ENCODE measurements at regions not wholly inside any gene's neighbourhood (a gene's known extent, or its start where the extent isn't known, plus 50 kb on each side); places are given as distances from the start of the nearest gene placed in this dataset.

GRCh38 chr6:133673056-133673455, 215.9 kb upstream of the TCF21 start:
- Histone ChIP-seq H3K27me3 (ENCODE audit: control insufficient read depth in 1 of 2, insufficient read depth in 2 of 2, low read length in 2 of 2) (no peaks in the 10 kb centered on the region; a peak in 1 of 5 replicates), H3K79me2 (ENCODE audit: insufficient read depth, low read length) (no peaks in the 10 kb centered on the region), H3K4me3 (replicated peaks in 1 of 3; ENCODE audit: insufficient read depth in 1 of 3, low read depth in 2 of 3, low read length in 3 of 3) (no peak overlapping the region), H3K9me3 (ENCODE audit: low read length) (no peaks in the 10 kb centered on the region), H3K4me2 (ENCODE audit: low read depth, low read length) (no peak overlapping the region), H4K20me1 (ENCODE audit: insufficient read depth, low read length) (no peaks in the 10 kb centered on the region), H3K9ac (ENCODE audit: insufficient read depth, low read depth, low read length) (no peak overlapping the region), H3K27ac (ENCODE audit: extremely low read length, insufficient read depth, low read length) (no peak overlapping the region), H3K36me3 (replicated peaks in 1 of 2; ENCODE audit: control insufficient read depth in 1 of 2, insufficient read depth in 2 of 2, low read length in 2 of 2) (no peaks in the 10 kb centered on the region), H3K4me1 (ENCODE audit: insufficient read depth, low read length) (no peaks in the 10 kb centered on the region), H2AFZ (ENCODE audit: low read length) (no peak overlapping the region)
- ATAC-seq (no peak), FAIRE-seq (no peak), DNase-seq (ENCODE audit: low spot score) (no peak)
- in situ Hi-C loops (cut with HindIII; ENCODE audit: extremely low pct_ligation_motif_present, low pct_unique_long_range_greater_than_20kb), result no loop called here
- 24% methylated on average over 3 of the region's 3 CpGs for WGBS (ENCODE audit: low lambda C conversion rate)
- no TSS peak for BruUV-seq (replicated peaks)
- ChIA-PET POLR2A (no interaction called here), CTCF (ENCODE audit: low intra/inter-chr PET ratio, low total read pairs) (no interaction called here)
- intact Hi-C loops (cut with micrococcal nuclease; ENCODE audit: unreplicated experiment), result no loop called here
- TF ChIP-seq, protein P1, sequence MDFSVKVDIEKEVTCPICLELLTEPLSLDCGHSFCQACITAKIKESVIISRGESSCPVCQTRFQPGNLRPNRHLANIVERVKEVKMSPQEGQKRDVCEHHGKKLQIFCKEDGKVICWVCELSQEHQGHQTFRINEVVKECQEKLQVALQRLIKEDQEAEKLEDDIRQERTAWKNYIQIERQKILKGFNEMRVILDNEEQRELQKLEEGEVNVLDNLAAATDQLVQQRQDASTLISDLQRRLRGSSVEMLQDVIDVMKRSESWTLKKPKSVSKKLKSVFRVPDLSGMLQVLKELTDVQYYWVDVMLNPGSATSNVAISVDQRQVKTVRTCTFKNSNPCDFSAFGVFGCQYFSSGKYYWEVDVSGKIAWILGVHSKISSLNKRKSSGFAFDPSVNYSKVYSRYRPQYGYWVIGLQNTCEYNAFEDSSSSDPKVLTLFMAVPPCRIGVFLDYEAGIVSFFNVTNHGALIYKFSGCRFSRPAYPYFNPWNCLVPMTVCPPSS (IDR thresholded peaks at IDR 0.05), result no peak
- TF ChIP-seq REL (CRISPR knock-in tag; conservative IDR thresholded peaks at IDR 0.05) (no peak), ZNF20 (CRISPR knock-in tag; IDR thresholded peaks at IDR 0.05) (no peak)

DNA sequence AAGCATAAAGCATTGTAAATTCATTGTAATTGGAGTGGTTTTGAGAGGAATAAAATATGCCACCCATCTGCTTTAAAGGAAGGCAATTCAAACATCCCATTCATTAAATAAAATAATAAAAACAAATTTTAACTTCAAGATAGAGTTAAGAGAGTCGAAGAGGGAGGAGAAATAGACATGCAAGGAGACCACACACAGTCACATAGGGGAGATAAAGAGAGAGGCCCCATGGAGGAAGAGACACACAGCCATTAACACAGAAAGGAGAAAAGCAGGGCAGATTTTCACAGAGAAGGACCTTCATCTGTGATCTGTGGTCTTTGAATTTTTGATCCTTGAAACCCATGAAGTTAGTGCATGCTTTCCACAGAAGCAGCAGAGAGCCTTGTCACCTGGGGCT, 214.3 kb upstream of the TCF21 start:
- no peak overlapping the region for H2AFZ ChIP-seq (ENCODE audit: low read length)
- H3K9me3 ChIP-seq (ENCODE audit: low read length), result no peaks in the 10 kb centered on the region
- ChIA-PET POLR2A (no interaction called here), CTCF (ENCODE audit: low intra/inter-chr PET ratio, low total read pairs) (no interaction called here)
- no TSS peak for BruUV-seq (replicated peaks)
- no peak for ATAC-seq
- no peak for DNase-seq (ENCODE audit: low spot score)
- FAIRE-seq, result no peak
- H3K36me3 ChIP-seq (replicated peaks in 1 of 2; ENCODE audit: control insufficient read depth in 1 of 2, insufficient read depth in 2 of 2, low read length in 2 of 2), result no peaks in the 10 kb centered on the region
- WGBS (ENCODE audit: low lambda C conversion rate), result 0% methylated on average over 1 of the region's 1 CpG
- H3K27me3 ChIP-seq (ENCODE audit: control insufficient read depth in 1 of 2, insufficient read depth in 2 of 2, low read length in 2 of 2), result no peaks in the 10 kb centered on the region; a peak in 1 of 5 replicates
- no peaks in the 10 kb centered on the region for H3K79me2 ChIP-seq (ENCODE audit: insufficient read depth, low read length)
- H3K9ac ChIP-seq (ENCODE audit: insufficient read depth, low read depth, low read length), result no peak overlapping the region
- H3K4me1 ChIP-seq (ENCODE audit: insufficient read depth, low read length), result no peaks in the 10 kb centered on the region
- H3K4me2 ChIP-seq (ENCODE audit: low read depth, low read length), result no peak overlapping the region
- in situ Hi-C loops (cut with HindIII; ENCODE audit: extremely low pct_ligation_motif_present, low pct_unique_long_range_greater_than_20kb), result no loop called here
- H3K27ac ChIP-seq (ENCODE audit: extremely low read length, insufficient read depth, low read length), result no peak overlapping the region
- intact Hi-C loops (cut with micrococcal nuclease; ENCODE audit: unreplicated experiment), result no loop called here
- no peak overlapping the region for H3K4me3 ChIP-seq (replicated peaks in 1 of 3; ENCODE audit: insufficient read depth in 1 of 3, low read depth in 2 of 3, low read length in 3 of 3)
- H4K20me1 ChIP-seq (ENCODE audit: insufficient read depth, low read length), result no peaks in the 10 kb centered on the region
- no peak for TF ChIP-seq ZSCAN12 (CRISPR knock-in tag; IDR thresholded peaks at IDR 0.05)
- no peak for TF ChIP-seq TAF1 (CRISPR knock-in tag; IDR thresholded peaks at IDR 0.05)
- TF ChIP-seq TSC22D2 (CRISPR knock-in tag; IDR thresholded peaks at IDR 0.05; ENCODE audit: borderline replicate concordance), result no peak
- no peak for TF ChIP-seq ZBTB26 (CRISPR knock-in tag; IDR thresholded peaks at IDR 0.05; ENCODE audit: borderline replicate concordance)
- TF ChIP-seq ZSCAN25 (CRISPR knock-in tag; IDR thresholded peaks at IDR 0.05), result no peak
- TF ChIP-seq ZNF800 (CRISPR knock-in tag; IDR thresholded peaks at IDR 0.05), result no peak
- TF ChIP-seq SATB2 (CRISPR knock-in tag; IDR thresholded peaks at IDR 0.05), result no peak
- no peak for TF ChIP-seq E2F5 (CRISPR knock-in tag; conservative IDR thresholded peaks at IDR 0.05)
- TF ChIP-seq, protein P2, sequence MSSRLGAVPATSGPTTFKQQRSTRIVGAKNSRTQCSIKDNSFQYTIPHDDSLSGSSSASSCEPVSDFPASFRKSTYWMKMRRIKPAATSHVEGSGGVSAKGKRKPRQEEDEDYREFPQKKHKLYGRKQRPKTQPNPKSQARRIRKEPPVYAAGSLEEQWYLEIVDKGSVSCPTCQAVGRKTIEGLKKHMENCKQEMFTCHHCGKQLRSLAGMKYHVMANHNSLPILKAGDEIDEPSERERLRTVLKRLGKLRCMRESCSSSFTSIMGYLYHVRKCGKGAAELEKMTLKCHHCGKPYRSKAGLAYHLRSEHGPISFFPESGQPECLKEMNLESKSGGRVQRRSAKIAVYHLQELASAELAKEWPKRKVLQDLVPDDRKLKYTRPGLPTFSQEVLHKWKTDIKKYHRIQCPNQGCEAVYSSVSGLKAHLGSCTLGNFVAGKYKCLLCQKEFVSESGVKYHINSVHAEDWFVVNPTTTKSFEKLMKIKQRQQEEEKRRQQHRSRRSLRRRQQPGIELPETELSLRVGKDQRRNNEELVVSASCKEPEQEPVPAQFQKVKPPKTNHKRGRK (CRISPR knock-in tag; IDR thresholded peaks at IDR 0.05), result no peak
- no peak for TF ChIP-seq ZBTB3 (CRISPR knock-in tag; IDR thresholded peaks at IDR 0.05; ENCODE audit: borderline replicate concordance, low read depth)
